Body of pancreas (tissue), 4 donors: ENCODE measurements at regions not wholly inside any gene's neighbourhood (a gene's known extent, or its start where the extent isn't known, plus 50 kb on each side); places are given as distances from the start of the nearest gene placed in this dataset.

Experiments used
- CTCF ChIP-seq, 7 experiments: fragments of 450-650 bp in 4 of 7; fragments of 200-600 bp in 3 of 7; sonication (generic) in 3 of 7; IDR thresholded peaks; one replicate each; pipeline ENCODE4 v1.5.1; 2016 to 2019; ENCODE audit warnings: antibody characterized with exemption in 7 of 7
- POLR2A ChIP-seq, 3 donors: fragments of 450-650 bp; IDR thresholded peaks; one replicate each; pipeline ENCODE4 v1.6.1; 2016; ENCODE audit warnings: antibody characterized with exemption in 3 of 3, mild to moderate bottlenecking in 2 of 3

DNA sequence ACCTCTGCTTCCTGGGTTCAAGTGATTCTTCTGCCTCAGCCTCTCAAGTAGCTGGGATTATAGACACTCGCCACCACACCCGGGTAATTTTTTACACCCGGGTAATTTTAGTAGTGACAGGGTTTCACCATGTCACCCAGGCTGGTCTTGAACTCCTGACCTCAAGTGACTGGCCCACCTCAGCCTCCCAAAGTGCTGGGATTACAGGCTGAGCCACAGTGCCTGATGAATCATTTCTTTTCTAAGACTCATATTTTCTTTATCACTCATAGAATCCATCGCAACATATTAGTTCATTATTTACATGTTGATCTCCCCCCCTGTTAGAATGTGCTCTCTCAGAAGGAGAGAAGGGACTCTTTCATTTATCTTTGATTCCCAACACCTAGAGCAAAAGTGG lies 109.5 kb upstream of the PTPRG start:
- TF ChIP-seq POLR2A (IDR thresholded peaks at IDR 0.05) = no peak
- no peak for TF ChIP-seq CTCF (IDR thresholded peaks at IDR 0.05)
